Left cardiac atrium (tissue), 4 donors: ENCODE measurements at regions not wholly inside any gene's neighbourhood (a gene's known extent, or its start where the extent isn't known, plus 50 kb on each side); places are given as distances from the start of the nearest gene placed in this dataset.
A peak's percentile ranks its signal among the peaks of the same experiment; 100 is the strongest.

Source experiments
- ATAC-seq, 2 donors: fragments of 200-7000 bp; cut with Tn5 transposase; one replicate each; pipeline ENCODE4 v1.9.1; 2020; ENCODE audit warnings: mild to moderate bottlenecking in 2 of 2, moderate library complexity in 2 of 2
- DNase-seq: peaks from one replicate; pipeline ENCODE4 v3.0.0-alpha.2; 2020
- intact Hi-C, 2 donors: fragments of 100-400 bp; cut with DNase I; formaldehyde crosslinking; loops; one replicate each; pipeline versions ENCODE4 v1.14.1 to v1.15.1; 2022 to 2023
- donor health status: DM: no; HTN: yes; CAD: no.
- donor health status: DM: no; HTN: yes; CAD: no; lungs with severe emphysema.
- donor health status: DM: yes; HTN: yes; CAD: no.
- donor health status: Dilated cardiomyopathy.

- intact Hi-C loops: no loop called here
- DNase-seq: no peak
- no peak for ATAC-seq
Observed at GRCh38 chr13:21757763-21758162, 86.9 kb downstream of the FGF9 start.

DNA sequence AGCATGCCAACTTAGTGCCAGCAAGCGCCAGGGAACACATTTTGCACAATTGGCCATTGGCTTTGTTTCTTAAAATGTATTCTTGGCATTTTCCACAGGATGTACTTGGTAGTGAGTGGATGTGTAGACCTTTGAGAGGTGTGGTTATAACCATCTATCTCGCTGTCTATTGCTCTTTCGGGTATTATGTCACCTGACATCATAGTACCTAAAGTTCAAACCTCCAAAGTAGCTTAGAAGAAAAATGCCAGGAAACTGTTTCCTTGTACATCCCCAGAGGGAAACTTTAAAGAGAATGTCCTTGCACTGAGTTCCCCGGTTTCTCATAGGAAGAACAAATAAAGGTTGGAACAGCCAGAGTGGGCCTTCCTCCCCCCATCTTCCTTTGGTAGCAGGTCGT lies 87.6 kb downstream of the FGF9 start:
- ATAC-seq (no peak), DNase-seq (no peak)
- intact Hi-C loops: no loop called here

GRCh38 chr13:21759463-21759862 lies 88.6 kb downstream of the FGF9 start:
- ATAC-seq (no peak), DNase-seq (no peak)
- intact Hi-C loops: no loop called here

DNA sequence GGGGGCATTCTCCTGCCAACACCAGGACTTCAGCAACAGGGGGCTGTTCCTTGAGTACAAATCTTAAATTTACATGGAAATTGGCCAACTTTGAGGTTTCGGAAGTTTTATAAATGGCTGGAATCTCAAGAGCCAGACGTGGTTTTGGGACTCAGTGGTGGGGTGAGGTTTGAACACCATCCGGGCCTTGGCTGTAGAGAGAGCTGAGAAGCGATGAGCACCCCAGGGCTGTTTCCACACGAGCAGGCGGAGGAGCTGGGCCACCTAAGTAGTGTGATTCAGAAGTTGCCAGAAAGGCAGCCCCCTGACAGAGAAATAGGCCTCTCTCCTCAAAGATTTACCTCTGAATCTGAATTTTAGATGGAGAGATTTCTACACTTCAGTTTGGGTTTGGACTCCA lies 89.0 kb downstream of the FGF9 start:
- no peak for ATAC-seq

GRCh38 chr13:21761770-21762169 lies 90.9 kb downstream of the FGF9 start:
- DNase-seq (no peak), ATAC-seq (no peak)
- intact Hi-C loops: no loop called here

More for the DNA sequence above, 89.0 kb downstream of the FGF9 start:
- intact Hi-C loops: no loop called here
- DNase-seq: no peak

DNA sequence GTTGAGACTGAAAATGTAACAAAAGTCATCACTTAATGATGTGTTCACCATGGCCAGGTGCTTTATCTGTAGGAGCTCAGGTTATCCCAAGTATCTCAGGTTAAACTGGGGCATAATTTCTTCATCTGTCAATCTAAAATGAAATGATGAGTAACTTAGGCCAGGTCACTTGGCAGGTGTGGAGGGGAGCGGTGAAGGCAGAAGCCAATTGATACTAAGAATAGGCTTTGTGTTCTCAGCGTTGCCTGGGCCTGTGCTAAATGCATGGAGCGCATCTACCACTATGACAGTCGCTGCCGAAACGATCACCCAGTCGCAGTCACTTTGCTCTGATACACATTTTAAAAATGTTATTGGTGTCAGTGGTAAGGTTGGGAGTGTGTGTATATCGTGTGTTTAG lies 91.6 kb downstream of the FGF9 start:
- DNase-seq: no peak
- ATAC-seq: no peak
- intact Hi-C loops: no loop called here

GRCh38 chr13:21767032-21767431 lies 96.2 kb downstream of the FGF9 start:
- ATAC-seq (no peak), DNase-seq (no peak)
- intact Hi-C loops: no loop called here

GRCh38 chr13:21771075-21771474 lies 100.2 kb downstream of the FGF9 start:
- intact Hi-C loops: no loop called here
- ATAC-seq (no peak), DNase-seq (no peak)

- ATAC-seq (peak in 1 of 2 donors; percentile 67), DNase-seq (no peak)
- intact Hi-C loops: loop anchor here in 1 of 2 donors (5.0 kb wide), 1 partner anchor 100 kb away; no protein-coding TSS in a partner anchor
Observed at GRCh38 chr13:21777166-21777565, 106.3 kb downstream of the FGF9 start.

- DNase-seq (no peak), ATAC-seq (peak; percentile 68 to 76)
- intact Hi-C loops: loop anchor here in 1 of 2 donors (5.0 kb wide), 1 partner anchor 101 kb away; no protein-coding TSS in a partner anchor
Observed at GRCh38 chr13:21777813-21778212, 106.9 kb downstream of the FGF9 start.

DNA sequence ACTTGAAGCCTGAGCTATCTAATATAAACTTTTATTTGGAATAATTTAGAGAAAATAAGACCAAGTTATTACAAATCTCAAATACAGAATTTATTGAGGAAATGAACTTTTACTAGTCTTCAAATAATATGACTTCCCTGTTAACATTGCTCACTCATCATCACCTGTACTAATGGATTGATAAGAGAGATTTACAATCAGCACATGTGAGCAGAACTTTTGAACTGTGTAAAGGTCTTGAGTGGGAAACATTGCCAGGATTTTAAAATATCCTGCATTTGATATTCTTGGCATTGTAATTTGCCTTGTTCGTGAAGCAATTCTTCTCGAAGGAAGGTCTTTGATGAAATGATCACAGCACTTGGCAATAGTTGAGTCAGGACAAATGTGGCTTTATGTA lies 111.9 kb downstream of the FGF9 start:
- no peak for ATAC-seq
- DNase-seq: no peak
- intact Hi-C loops: no loop called here

DNA sequence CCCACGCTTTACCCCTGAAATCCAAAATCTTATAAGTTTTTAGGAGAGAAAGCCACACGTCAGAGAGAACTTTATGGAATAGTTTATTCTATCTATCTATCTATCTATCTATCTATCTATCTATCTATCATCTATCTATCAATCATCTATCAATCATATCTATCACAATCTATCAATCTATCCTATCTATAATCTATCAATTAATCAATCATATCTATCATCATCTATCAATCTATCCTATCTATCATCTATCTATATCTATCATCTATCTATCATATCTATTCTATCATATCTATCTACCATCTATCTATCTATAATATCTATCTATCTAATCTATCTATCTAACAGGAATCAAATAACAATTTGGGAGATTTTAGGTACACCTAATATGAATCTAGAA lies 115.1 kb downstream of the FGF9 start:
- no peak for DNase-seq
- no peak for ATAC-seq
- intact Hi-C loops: no loop called here

- ATAC-seq (no peak), DNase-seq (no peak)
- intact Hi-C loops: no loop called here
Observed at GRCh38 chr13:21796066-21796465, 125.2 kb downstream of the FGF9 start.

DNA sequence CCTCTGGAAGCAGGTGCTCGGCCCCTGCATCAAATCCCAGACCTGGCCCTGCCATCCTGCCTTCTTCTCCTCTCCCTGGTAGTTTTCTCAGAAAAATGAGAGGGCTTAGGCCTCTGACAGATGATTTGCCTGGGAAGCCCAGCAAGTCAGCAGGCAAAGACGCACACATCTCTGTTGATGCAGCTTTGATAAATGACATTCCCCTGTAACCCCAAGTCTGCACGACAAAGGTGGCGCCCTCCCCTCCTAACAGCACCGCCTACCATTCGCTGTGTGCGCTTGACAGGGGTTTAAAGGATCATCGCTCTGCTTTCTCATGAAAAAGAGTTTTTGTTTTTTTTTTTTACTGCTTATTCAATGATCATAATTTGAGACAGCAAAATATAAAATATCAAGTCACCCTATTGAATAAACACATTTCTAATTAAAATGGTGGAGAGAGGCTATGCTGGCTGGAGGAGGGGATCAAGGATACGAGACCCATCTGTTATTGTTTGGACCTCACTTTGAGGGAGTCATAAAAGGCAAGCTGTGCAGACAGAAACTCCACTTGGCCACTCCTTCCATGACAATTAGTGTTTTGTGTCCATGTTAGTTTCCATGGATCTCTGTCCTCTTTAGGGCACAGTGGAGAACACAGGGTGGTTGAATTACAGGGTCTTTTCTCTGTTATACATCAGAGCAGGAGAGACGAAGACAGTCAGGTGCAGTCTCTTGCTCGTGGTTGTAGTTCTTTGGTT lies 126.1 kb downstream of the FGF9 start:
- no peak for DNase-seq
- no peak for ATAC-seq
- intact Hi-C loops: no loop called here

- intact Hi-C loops: no loop called here
- no peak for ATAC-seq
Observed at GRCh38 chr13:21797736-21798135, 126.9 kb downstream of the FGF9 start.

DNA sequence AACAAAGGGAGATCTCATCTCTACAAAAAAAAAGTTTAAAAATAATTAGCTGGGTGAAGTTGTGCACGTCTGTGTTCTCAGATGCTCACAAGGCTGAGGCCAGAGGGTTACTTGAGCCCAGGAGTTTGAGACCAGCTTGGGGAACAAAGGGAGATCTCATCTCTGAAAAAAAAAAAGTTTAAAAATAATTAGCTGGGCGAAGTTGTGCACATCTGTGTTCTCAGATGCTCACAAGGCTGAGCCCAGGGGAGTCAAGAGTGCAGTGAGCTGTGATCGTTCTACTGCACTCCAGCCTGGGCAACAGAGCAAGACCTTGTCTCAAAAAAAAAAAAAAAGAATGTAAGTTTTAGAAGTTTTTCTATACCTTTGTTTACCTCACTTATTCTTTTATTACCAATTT lies 127.3 kb downstream of the FGF9 start:
- ATAC-seq (no peak), DNase-seq (no peak)
- intact Hi-C loops: no loop called here

More at GRCh38 chr13:21797736-21798135, 126.9 kb downstream of the FGF9 start:
- no peak for DNase-seq

GRCh38 chr13:21799671-21800070 lies 128.8 kb downstream of the FGF9 start:
- no peak for DNase-seq
- intact Hi-C loops: no loop called here
- ATAC-seq: no peak

GRCh38 chr13:21800837-21801616 lies 130.2 kb downstream of the FGF9 start:
- no peak for ATAC-seq
- intact Hi-C loops: no loop called here
- no peak for DNase-seq

DNA sequence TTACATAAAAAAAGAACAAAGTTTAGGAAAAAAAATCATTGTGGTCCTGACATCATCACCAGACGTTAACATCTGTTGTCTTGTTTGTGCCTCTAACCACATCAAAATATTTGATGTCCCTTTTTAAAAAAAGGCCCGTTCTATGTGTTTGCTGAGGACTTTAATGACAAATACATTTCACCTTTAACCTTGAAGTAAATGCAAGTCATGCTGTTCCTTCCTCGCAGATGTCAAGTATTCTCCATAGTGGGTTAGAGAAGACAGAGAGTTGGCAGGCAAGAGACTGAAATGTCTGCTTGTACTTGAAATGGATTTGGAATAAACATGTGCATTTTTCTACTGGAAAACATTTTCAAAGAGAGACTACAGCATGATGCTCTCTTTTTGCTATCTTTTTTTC lies 134.9 kb downstream of the FGF9 start:
- intact Hi-C loops: no loop called here
- no peak for DNase-seq
- no peak for ATAC-seq

DNA sequence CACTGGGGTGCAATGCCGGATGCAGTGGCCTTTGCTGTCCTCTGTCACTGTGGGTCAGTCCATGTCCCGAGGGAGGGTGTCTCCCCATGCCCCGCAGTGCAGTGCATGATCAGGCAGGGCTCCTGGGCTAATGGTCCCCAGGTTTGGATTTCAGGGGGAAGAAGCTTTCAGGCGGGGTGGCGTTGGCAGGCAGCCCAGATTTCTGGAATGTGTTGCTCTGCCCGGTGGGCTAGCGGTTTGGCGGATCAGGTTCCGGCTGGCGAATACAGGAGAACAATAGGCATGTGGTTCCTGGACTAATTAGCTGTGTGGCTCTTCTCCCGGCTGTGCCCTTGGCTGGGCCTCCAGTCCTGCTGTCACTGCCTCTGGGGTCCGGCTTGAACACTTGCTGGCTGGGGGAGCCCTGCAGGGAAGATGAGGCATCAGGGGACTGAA lies 141.3 kb downstream of the FGF9 start:
- intact Hi-C loops: no loop called here
- no peak for ATAC-seq
- no peak for DNase-seq

GRCh38 chr13:21813110-21813509 lies 142.2 kb downstream of the FGF9 start:
- DNase-seq (no peak), ATAC-seq (no peak)
- intact Hi-C loops: no loop called here
